ENCODE measurements at regions not wholly inside any gene's neighbourhood (a gene's known extent, or its start where the extent isn't known, plus 50 kb on each side); places are given as distances from the start of the nearest gene placed in this dataset.

DNA sequence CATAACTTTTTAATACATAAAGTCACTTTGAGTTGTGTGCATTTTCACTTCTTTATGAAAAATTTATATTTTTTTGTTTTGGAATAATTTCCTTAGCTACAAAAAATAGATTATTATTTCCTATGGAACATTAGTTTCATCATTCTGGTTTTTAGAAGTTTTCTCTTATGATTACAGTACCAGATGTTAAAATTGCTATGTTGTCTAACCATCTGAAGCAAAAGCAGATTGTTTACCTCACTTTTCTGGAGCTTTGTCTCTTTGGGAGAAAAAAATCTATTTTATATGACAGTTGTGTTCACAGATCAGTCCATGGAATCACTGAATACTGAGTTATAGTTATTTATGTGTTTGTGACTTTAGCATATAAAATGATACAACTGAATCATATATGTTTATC is 708.9 kb upstream of the RIOK2 start:
- CTCF ChIA-PET, result interaction anchor here (0.7 kb wide), 1 partner anchor 710 kb away, joined by 3 read pairs; no protein-coding TSS in a partner anchor
- no peaks in the 10 kb centered on the region for H3K36me3 ChIP-seq (ENCODE audit: control insufficient read depth in 2 of 2, insufficient read depth in 1 of 2, low read length in 2 of 2)
- TF ChIP-seq GLIS2 (tag by site-specific recombination; IDR thresholded peaks at IDR 0.05) (no peak), GLIS1 (tag by site-specific recombination; IDR thresholded peaks at IDR 0.05) (no peak), ZNF354C (tag by site-specific recombination; IDR thresholded peaks at IDR 0.05; ENCODE audit: borderline replicate concordance, low read depth) (no peak), ZBTB20 (tag by site-specific recombination; IDR thresholded peaks at IDR 0.05) (no peak), ZNF19 (tag by site-specific recombination; IDR thresholded peaks at IDR 0.05; ENCODE audit: low read depth) (no peak), ZNF501 (tag by site-specific recombination; IDR thresholded peaks at IDR 0.05) (no peak), GLI4 (tag by site-specific recombination; IDR thresholded peaks at IDR 0.05) (no peak), ZNF777 (tag by site-specific recombination; IDR thresholded peaks at IDR 0.05; ENCODE audit: borderline replicate concordance) (no peak)
- TF ChIP-seq, protein P1, sequence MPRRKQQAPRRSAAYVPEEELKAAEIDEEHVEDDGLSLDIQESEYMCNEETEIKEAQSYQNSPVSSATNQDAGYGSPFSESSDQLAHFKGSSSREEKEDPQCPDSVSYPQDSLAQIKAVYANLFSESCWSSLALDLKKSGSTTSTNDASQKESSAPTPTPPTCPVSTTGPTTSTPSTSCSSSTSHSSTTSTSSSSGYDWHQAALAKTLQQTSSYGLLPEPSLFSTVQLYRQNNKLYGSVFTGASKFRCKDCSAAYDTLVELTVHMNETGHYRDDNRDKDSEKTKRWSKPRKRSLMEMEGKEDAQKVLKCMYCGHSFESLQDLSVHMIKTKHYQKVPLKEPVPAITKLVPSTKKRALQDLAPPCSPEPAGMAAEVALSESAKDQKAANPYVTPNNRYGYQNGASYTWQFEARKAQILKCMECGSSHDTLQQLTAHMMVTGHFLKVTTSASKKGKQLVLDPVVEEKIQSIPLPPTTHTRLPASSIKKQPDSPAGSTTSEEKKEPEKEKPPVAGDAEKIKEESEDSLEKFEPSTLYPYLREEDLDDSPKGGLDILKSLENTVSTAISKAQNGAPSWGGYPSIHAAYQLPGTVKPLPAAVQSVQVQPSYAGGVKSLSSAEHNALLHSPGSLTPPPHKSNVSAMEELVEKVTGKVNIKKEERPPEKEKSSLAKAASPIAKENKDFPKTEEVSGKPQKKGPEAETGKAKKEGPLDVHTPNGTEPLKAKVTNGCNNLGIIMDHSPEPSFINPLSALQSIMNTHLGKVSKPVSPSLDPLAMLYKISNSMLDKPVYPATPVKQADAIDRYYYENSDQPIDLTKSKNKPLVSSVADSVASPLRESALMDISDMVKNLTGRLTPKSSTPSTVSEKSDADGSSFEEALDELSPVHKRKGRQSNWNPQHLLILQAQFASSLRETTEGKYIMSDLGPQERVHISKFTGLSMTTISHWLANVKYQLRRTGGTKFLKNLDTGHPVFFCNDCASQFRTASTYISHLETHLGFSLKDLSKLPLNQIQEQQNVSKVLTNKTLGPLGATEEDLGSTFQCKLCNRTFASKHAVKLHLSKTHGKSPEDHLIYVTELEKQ (tag by site-specific recombination; IDR thresholded peaks at IDR 0.05; ENCODE audit: borderline replicate concordance), result no peak
- TF ChIP-seq, protein P2, sequence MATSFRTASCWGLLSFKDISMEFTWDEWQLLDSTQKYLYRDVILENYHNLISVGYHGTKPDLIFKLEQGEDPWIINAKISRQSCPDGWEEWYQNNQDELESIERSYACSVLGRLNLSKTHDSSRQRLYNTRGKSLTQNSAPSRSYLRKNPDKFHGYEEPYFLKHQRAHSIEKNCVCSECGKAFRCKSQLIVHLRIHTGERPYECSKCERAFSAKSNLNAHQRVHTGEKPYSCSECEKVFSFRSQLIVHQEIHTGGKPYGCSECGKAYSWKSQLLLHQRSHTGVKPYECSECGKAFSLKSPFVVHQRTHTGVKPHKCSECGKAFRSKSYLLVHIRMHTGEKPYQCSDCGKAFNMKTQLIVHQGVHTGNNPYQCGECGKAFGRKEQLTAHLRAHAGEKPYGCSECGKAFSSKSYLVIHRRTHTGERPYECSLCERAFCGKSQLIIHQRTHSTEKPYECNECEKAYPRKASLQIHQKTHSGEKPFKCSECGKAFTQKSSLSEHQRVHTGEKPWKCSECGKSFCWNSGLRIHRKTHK (tag by site-specific recombination; IDR thresholded peaks at IDR 0.05), result no peak
- TF ChIP-seq, protein P3, sequence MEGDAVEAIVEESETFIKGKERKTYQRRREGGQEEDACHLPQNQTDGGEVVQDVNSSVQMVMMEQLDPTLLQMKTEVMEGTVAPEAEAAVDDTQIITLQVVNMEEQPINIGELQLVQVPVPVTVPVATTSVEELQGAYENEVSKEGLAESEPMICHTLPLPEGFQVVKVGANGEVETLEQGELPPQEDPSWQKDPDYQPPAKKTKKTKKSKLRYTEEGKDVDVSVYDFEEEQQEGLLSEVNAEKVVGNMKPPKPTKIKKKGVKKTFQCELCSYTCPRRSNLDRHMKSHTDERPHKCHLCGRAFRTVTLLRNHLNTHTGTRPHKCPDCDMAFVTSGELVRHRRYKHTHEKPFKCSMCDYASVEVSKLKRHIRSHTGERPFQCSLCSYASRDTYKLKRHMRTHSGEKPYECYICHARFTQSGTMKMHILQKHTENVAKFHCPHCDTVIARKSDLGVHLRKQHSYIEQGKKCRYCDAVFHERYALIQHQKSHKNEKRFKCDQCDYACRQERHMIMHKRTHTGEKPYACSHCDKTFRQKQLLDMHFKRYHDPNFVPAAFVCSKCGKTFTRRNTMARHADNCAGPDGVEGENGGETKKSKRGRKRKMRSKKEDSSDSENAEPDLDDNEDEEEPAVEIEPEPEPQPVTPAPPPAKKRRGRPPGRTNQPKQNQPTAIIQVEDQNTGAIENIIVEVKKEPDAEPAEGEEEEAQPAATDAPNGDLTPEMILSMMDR (tag by site-specific recombination; IDR thresholded peaks at IDR 0.05), result no peak
- TF ChIP-seq, protein P4, sequence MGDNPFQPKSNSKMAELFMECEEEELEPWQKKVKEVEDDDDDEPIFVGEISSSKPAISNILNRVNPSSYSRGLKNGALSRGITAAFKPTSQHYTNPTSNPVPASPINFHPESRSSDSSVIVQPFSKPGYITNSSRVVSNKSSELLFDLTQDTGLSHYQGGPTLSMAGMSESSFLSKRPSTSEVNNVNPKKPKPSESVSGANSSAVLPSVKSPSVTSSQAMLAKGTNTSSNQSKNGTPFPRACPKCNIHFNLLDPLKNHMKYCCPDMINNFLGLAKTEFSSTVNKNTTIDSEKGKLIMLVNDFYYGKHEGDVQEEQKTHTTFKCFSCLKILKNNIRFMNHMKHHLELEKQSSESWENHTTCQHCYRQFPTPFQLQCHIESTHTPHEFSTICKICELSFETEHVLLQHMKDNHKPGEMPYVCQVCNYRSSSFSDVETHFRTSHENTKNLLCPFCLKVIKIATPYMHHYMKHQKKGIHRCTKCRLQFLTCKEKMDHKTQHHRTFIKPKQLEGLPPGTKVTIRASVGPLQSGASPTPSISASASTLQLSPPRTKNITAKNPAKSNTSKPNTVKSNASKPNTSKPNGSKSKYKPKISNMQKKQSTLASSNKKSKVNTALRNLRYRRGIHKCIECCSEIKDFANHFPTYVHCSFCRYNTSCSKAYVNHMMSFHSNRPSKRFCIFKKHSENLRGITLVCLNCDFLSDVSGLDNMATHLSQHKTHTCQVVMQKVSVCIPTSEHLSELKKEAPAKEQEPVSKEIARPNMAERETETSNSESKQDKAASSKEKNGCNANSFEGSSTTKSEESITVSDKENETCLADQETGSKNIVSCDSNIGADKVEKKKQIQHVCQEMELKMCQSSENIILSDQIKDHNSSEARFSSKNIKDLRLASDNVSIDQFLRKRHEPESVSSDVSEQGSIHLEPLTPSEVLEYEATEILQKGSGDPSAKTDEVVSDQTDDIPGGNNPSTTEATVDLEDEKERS (tag by site-specific recombination; IDR thresholded peaks at IDR 0.05), result no peak
- TF ChIP-seq, protein P5, sequence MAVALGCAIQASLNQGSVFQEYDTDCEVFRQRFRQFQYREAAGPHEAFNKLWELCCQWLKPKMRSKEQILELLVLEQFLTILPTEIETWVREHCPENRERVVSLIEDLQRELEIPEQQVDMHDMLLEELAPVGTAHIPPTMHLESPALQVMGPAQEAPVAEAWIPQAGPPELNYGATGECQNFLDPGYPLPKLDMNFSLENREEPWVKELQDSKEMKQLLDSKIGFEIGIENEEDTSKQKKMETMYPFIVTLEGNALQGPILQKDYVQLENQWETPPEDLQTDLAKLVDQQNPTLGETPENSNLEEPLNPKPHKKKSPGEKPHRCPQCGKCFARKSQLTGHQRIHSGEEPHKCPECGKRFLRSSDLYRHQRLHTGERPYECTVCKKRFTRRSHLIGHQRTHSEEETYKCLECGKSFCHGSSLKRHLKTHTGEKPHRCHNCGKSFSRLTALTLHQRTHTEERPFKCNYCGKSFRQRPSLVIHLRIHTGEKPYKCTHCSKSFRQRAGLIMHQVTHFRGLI (tag by site-specific recombination; IDR thresholded peaks at IDR 0.05), result no peak
- TF ChIP-seq, protein P6, sequence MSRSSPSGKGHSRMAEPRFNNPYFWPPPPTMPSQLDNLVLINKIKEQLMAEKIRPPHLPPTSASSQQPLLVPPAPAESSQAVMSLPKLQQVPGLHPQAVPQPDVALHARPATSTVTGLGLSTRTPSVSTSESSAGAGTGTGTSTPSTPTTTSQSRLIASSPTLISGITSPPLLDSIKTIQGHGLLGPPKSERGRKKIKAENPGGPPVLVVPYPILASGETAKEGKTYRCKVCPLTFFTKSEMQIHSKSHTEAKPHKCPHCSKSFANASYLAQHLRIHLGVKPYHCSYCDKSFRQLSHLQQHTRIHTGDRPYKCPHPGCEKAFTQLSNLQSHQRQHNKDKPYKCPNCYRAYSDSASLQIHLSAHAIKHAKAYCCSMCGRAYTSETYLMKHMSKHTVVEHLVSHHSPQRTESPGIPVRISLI (tag by site-specific recombination; IDR thresholded peaks at IDR 0.05), result no peak
- TF ChIP-seq, protein P7, sequence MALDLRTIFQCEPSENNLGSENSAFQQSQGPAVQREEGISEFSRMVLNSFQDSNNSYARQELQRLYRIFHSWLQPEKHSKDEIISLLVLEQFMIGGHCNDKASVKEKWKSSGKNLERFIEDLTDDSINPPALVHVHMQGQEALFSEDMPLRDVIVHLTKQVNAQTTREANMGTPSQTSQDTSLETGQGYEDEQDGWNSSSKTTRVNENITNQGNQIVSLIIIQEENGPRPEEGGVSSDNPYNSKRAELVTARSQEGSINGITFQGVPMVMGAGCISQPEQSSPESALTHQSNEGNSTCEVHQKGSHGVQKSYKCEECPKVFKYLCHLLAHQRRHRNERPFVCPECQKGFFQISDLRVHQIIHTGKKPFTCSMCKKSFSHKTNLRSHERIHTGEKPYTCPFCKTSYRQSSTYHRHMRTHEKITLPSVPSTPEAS (tag by site-specific recombination; IDR thresholded peaks at IDR 0.05), result no peak
- H3K9me3 ChIP-seq (ENCODE audit: control insufficient read depth, insufficient read depth, low read depth, low read length), result no peaks in the 10 kb centered on the region
- no peaks in the 10 kb centered on the region for H3K4me1 ChIP-seq (ENCODE audit: control insufficient read depth, insufficient read depth, low read length)
- no peak overlapping the region for H3K27ac ChIP-seq (ENCODE audit: extremely low read depth, low read depth, low read length)
- POLR2A ChIA-PET, result no interaction called here
- no peak overlapping the region for H3K4me3 ChIP-seq (ENCODE audit: low read depth, low read length)
